ENCODE measurements at regions not wholly inside any gene's neighbourhood (a gene's known extent, or its start where the extent isn't known, plus 50 kb on each side); places are given as distances from the start of the nearest gene placed in this dataset.

DNA sequence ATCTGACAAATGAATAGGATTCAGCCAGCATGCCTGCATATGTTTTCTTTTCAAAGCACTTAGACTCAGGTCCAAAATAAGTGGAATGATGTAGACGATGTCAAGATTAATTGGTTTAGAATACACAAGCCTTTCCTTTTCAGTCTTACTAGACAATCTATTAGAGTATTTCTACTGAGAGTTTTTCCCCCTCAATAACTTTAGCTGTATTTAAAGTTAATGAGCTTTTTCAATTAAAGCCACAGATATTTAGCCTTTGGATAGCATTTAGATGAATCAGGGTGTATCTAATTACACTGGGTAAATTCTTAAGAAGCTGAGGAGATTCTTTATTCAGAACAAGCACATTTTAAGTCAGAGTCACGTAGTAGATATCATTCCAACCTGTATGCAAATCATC, 198.7 kb upstream of the MPDZ start:
- TF ChIP-seq, protein P1, sequence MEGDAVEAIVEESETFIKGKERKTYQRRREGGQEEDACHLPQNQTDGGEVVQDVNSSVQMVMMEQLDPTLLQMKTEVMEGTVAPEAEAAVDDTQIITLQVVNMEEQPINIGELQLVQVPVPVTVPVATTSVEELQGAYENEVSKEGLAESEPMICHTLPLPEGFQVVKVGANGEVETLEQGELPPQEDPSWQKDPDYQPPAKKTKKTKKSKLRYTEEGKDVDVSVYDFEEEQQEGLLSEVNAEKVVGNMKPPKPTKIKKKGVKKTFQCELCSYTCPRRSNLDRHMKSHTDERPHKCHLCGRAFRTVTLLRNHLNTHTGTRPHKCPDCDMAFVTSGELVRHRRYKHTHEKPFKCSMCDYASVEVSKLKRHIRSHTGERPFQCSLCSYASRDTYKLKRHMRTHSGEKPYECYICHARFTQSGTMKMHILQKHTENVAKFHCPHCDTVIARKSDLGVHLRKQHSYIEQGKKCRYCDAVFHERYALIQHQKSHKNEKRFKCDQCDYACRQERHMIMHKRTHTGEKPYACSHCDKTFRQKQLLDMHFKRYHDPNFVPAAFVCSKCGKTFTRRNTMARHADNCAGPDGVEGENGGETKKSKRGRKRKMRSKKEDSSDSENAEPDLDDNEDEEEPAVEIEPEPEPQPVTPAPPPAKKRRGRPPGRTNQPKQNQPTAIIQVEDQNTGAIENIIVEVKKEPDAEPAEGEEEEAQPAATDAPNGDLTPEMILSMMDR (IDR thresholded peaks at IDR 0.05; ENCODE audit: low read depth, low read length) = no peak
- no peak for TF ChIP-seq EZH2phosphoT487 (IDR thresholded peaks at IDR 0.05; ENCODE audit: low read depth)

Data from OCI-LY3 (cell line).